GF-D8 (cell line): ENCODE measurements at regions not wholly inside any gene's neighbourhood (a gene's known extent, or its start where the extent isn't known, plus 50 kb on each side); places are given as distances from the start of the nearest gene placed in this dataset.

Source experiments
- DNase-seq: peaks from one replicate; lab custom pipeline; 2025; lab: John Stamatoyannopoulos, UW

- DNase-seq, result no peak
Measured at GRCh38 chr2:12587729-12588522, 128.8 kb upstream of the TRIB2 start.

GRCh38 chr2:12588986-12589385 lies 127.8 kb upstream of the TRIB2 start:
- no peak for DNase-seq

GRCh38 chr2:12589802-12590320 lies 126.9 kb upstream of the TRIB2 start:
- no peak for DNase-seq

- no peak for DNase-seq
Measured at GRCh38 chr2:12592296-12592695, 124.4 kb upstream of the TRIB2 start.

DNA sequence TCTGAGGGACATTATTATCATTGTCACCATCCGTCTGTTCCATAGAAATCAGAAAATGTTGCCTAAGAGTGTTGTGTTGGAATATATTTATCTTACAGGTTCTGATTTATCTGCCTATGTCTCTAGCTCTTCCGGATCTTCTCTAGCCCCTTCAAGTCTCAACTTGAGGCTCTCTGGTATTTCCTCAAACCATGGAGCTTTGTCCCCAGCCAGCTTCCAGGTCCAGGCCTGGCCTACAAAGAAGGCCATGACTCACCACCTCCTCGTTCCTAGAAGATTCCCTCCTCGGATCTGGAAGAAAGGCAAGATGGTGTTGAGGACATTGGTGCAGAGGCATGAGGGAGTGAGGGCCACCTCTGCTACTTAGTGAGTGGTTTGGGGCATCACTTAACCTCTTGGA lies 122.1 kb upstream of the TRIB2 start:
- DNase-seq, result no peak

DNA sequence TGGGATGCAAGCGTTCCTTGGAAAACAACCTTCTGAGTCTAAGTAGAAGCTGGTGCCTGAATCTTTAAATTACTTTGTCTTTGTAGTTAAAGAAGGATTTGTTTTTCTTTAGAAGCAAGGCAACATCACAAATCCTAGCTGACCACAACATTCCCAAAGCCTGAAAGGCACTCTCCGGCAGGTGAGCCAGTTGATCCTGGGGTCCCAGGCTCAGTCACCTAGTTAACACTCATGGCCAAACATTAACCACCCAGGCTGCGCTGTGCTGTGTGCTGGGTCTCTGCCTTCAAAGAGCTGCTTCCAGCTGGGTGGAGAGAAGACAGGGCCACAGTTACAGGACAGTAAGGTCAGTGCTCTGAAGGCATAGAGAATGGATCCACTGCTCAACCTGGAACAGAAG lies 120.0 kb upstream of the TRIB2 start:
- DNase-seq, result no peak

GRCh38 chr2:12597610-12598009 lies 119.1 kb upstream of the TRIB2 start:
- DNase-seq, result no peak

DNA sequence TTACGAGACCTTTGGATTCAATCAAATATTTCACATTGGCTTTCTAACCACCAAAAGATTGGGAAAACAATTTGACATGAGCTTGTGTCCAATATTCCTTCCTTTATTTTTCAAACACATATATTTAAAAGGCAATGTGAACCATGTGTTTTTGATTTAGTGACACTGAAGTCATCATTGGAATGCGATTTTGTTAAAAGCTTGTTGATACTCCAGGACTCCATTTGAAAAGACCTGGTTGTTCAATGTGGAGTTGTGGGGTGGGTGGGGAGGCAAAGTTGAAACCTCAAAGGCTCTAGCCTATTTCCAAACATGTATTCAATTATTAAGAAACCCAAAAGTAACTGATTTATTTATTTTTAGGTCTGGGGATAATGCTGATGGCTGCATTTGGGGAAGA lies 114.1 kb upstream of the TRIB2 start:
- DNase-seq, result no peak

GRCh38 chr2:12603781-12604295 lies 112.9 kb upstream of the TRIB2 start:
- DNase-seq, result no peak

- DNase-seq, result no peak
Measured at GRCh38 chr2:12604341-12604740, 112.4 kb upstream of the TRIB2 start.

- no peak for DNase-seq
Measured at GRCh38 chr2:12605366-12605765, 111.4 kb upstream of the TRIB2 start.

GRCh38 chr2:12605936-12606335 lies 110.8 kb upstream of the TRIB2 start:
- DNase-seq, result no peak

DNA sequence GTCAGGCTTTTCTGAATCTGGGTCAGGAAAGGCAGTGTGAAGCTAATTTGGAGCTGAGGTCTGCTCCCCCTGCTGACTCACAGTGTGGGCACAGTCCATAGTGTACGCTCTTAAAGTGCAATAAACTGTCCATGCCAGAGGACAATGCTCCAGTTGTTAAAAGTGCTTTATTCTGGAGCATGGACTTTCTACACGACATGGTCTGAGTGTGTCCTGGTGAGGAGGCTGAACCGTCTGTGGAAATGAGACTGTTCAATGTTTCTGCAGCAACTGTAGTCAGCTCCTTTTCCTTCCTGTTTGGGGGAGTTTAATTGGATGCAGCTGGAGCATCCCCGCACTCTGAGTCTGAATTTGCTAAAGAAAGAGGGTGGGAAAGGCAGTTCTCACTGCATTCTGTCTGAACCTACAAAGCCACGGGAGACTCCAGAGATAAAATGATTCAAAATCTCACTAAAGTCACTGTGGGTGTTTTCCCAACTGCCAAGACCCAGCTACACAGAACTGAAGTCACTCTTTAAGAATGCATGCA lies 110.2 kb upstream of the TRIB2 start:
- DNase-seq, result no peak

GRCh38 chr2:12607971-12608370 lies 108.8 kb upstream of the TRIB2 start:
- DNase-seq, result no peak

GRCh38 chr2:12610314-12610713 lies 106.4 kb upstream of the TRIB2 start:
- DNase-seq, result no peak

DNA sequence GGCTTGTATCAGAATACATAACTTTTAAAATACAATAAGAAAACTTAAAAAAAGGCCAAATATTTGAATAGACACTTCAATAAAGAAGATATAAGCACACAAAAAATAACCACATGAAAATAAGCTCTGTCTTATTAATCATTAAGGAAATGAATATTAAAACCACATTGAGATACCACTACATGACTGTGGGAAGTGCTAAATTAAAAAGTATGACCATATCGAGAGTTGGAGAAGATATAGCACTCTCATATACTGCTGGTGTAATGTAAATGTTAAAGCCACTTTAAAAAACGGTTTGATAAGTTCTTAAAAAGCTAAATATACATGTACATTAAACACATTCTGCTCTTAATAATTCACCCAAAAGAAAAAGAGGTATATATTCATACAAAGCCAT lies 104.6 kb upstream of the TRIB2 start:
- DNase-seq, result no peak

DNA sequence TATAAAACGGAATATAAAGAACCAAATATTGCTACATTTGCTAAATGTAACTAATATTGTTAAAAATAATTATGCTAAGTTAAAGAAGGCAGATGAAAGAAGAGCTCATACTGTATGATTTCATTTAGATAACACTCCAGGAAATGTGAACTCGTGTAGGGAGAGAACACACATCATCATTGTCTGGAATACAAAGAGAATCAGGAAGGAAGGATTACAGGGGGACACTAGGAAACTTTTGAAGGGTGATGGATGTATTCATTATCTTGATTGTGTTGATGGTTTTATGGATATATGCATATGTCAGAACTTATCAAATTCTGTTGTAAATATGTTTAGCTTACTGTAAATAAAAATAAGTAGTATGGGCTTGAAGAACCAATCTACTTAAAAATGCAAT lies 104.1 kb upstream of the TRIB2 start:
- no peak for DNase-seq

GRCh38 chr2:12613137-12613835 lies 103.5 kb upstream of the TRIB2 start:
- DNase-seq, result no peak

DNA sequence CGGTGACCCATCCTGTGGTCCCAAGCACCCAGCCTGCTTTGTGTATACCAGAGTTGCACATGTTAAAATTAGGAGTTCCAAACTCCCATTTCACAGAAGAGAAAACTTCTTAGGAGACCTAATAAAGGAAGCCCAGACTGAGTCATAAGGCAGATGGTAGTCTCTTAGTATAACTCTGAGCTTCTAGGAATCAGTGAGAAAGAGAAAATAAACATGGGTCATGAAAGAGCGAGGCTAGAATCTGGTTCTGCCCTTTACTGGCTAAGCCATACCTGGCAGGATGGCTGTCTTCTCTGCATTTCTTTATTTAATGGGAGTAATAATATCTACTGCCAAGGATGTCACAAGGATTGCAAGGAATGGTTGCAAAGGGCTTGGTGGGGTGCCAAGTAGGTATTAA lies 101.2 kb upstream of the TRIB2 start:
- no peak for DNase-seq

DNA sequence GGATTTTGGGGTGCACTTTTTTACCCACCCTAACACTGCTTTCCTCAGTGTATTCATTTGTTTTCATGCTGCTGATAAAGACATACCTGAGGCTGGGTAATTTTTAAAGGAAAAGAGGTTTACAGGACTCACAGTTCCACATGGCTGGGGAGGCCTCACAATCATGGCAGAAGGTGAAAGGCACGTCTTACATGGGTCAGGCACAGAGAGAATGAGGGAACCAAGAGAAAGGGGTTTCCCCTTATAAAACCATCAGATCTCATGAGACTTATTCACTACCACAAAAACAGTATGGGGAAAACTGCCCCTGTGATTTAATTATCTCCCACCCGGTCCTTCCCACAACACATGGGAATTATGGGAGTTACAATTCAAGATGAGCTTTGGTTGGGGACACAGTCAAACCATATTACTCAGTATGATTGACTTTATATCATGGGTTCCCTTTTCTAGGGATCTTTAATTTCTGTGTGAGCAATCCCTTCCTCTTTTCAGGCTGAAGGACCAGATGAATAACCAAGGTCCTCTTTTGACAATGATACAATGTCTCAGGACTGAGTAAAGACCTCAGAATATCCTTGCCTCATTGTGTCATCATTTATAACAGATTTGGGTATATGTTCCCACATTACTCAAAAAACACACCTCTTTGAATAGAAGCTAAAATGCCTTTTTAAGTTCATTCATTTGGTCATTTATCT lies 100.1 kb upstream of the TRIB2 start:
- no peak for DNase-seq

GRCh38 chr2:12617366-12617765 lies 99.4 kb upstream of the TRIB2 start:
- no peak for DNase-seq

- no peak for DNase-seq
Measured at GRCh38 chr2:12617853-12618252, 98.9 kb upstream of the TRIB2 start.
